Muscle layer of colon (tissue), 2 donors: ENCODE measurements at regions not wholly inside any gene's neighbourhood (a gene's known extent, or its start where the extent isn't known, plus 50 kb on each side); places are given as distances from the start of the nearest gene placed in this dataset.
"Not testable (repeated sequence)": the region's sequence is repeated elsewhere in the genome, so short reads cannot be mapped to it uniquely, and the experiment has no call there.

Source experiments
- H3K27ac ChIP-seq: one replicate; pipeline ENCODE4 v1.7.0; 2013; ENCODE audit warnings: low read depth, mild to moderate bottlenecking, low read length, moderate library complexity
- H3K27me3 ChIP-seq, 2 donors: one replicate each; pipeline ENCODE4 v1.7.0; 2013; ENCODE audit warnings: low read length in 2 of 2, mild to moderate bottlenecking in 2 of 2; ENCODE audit not compliant: insufficient read depth in 2 of 2, control insufficient read depth in 1 of 2
- H3K36me3 ChIP-seq: one replicate; pipeline ENCODE4 v1.7.0; 2013; ENCODE audit warnings: mild to moderate bottlenecking, low read length; ENCODE audit not compliant: insufficient read depth
- H3K4me1 ChIP-seq: one replicate; pipeline ENCODE4 v1.7.0; 2013; ENCODE audit warnings: mild to moderate bottlenecking, low read length; ENCODE audit not compliant: insufficient read depth
- H3K4me3 ChIP-seq, 2 donors: one replicate each; pipeline ENCODE4 v1.7.0; 2013; ENCODE audit warnings: low read length in 2 of 2, low read depth in 1 of 2, mild to moderate bottlenecking in 1 of 2, moderate library complexity in 1 of 2
- H3K9ac ChIP-seq: one replicate; pipeline ENCODE4 v1.7.0; 2013; ENCODE audit warnings: low read length
- H3K9me3 ChIP-seq: one replicate; pipeline ENCODE4 v1.7.0; 2013; ENCODE audit warnings: mild to moderate bottlenecking, low read length
- donor health status: abdominal sarcoma.
- donor health status: Adenocarcinoma of cecum.

GRCh38 chr2:144748443-144748842 lies 228.5 kb upstream of the ZEB2 start:
- Histone ChIP-seq H3K27ac (no peak overlapping the region), H3K4me1 (no peaks in the 10 kb centered on the region), H3K4me3 (no peak overlapping the region), H3K9me3 (no peaks in the 10 kb centered on the region), H3K9ac (no peak overlapping the region), H3K27me3 (no peaks in the 10 kb centered on the region), H3K36me3 (no peaks in the 10 kb centered on the region)

- Histone ChIP-seq H3K9me3 (no peaks in the 10 kb centered on the region), H3K36me3 (no peaks in the 10 kb centered on the region), H3K27me3 (no peaks in the 10 kb centered on the region), H3K9ac (no peak overlapping the region), H3K4me3 (no peak overlapping the region), H3K4me1 (no peaks in the 10 kb centered on the region), H3K27ac (no peak overlapping the region)
These were observed 227.7 kb upstream of the ZEB2 start for GRCh38 chr2:144747571-144747970.

- H3K27me3 ChIP-seq: no peaks in the 10 kb centered on the region
- no peaks in the 10 kb centered on the region for H3K9me3 ChIP-seq
- no peaks in the 10 kb centered on the region for H3K4me1 ChIP-seq
- no peak overlapping the region for H3K27ac ChIP-seq
- H3K4me3 ChIP-seq: no peak overlapping the region
- no peaks in the 10 kb centered on the region for H3K36me3 ChIP-seq
- no peak overlapping the region for H3K9ac ChIP-seq
These were observed 225.5 kb upstream of the ZEB2 start for GRCh38 chr2:144745424-144745823.

- H3K4me1 ChIP-seq: no peaks in the 10 kb centered on the region
These were observed 218.8 kb upstream of the ZEB2 start for GRCh38 chr2:144738749-144739148.

GRCh38 chr2:144730711-144731110 lies 210.8 kb upstream of the ZEB2 start:
- H3K36me3 ChIP-seq: no peaks in the 10 kb centered on the region
- H3K4me3 ChIP-seq: no peak overlapping the region
- H3K27ac ChIP-seq: no peak overlapping the region
- no peaks in the 10 kb centered on the region for H3K27me3 ChIP-seq
- H3K4me1 ChIP-seq: no peaks in the 10 kb centered on the region
- H3K9ac ChIP-seq: no peak overlapping the region
- peaks cover 7% of the 10 kb centered on the region for H3K9me3 ChIP-seq

More at GRCh38 chr2:144738749-144739148, 218.8 kb upstream of the ZEB2 start:
- Histone ChIP-seq H3K4me3 (no peak overlapping the region), H3K9me3 (peaks cover 8% of the 10 kb centered on the region), H3K27me3 (no peaks in the 10 kb centered on the region), H3K36me3 (no peaks in the 10 kb centered on the region), H3K27ac (no peak overlapping the region), H3K9ac (no peak overlapping the region)

GRCh38 chr2:144724460-144724859 lies 204.5 kb upstream of the ZEB2 start:
- not testable (repeated sequence) for H3K36me3 ChIP-seq, H3K9me3 ChIP-seq, H3K27me3 ChIP-seq, H3K4me3 ChIP-seq, H3K9ac ChIP-seq, H3K27ac ChIP-seq, H3K4me1 ChIP-seq

GRCh38 chr2:144718376-144718775 lies 198.5 kb upstream of the ZEB2 start:
- Histone ChIP-seq H3K36me3 (no peaks in the 10 kb centered on the region), H3K9ac (no peak overlapping the region), H3K9me3 (no peaks in the 10 kb centered on the region), H3K27me3 (no peaks in the 10 kb centered on the region), H3K4me3 (no peak overlapping the region), H3K4me1 (no peaks in the 10 kb centered on the region), H3K27ac (no peak overlapping the region)

- Histone ChIP-seq H3K9ac (no peak overlapping the region), H3K27ac (no peak overlapping the region), H3K4me3 (no peak overlapping the region), H3K36me3 (no peaks in the 10 kb centered on the region), H3K27me3 (no peaks in the 10 kb centered on the region), H3K9me3 (no peaks in the 10 kb centered on the region), H3K4me1 (peaks cover 7% of the 10 kb centered on the region)
These were observed 196.1 kb upstream of the ZEB2 start for GRCh38 chr2:144715992-144716391.

- peaks cover 7% of the 10 kb centered on the region for H3K4me1 ChIP-seq
These were observed 193.5 kb upstream of the ZEB2 start for GRCh38 chr2:144713410-144713809.

GRCh38 chr2:144712550-144712940 lies 192.6 kb upstream of the ZEB2 start:
- Histone ChIP-seq H3K27me3 (no peaks in the 10 kb centered on the region), H3K36me3 (no peaks in the 10 kb centered on the region), H3K9me3 (no peaks in the 10 kb centered on the region), H3K4me1 (peaks cover 7% of the 10 kb centered on the region), H3K27ac (no peak overlapping the region), H3K9ac (no peak overlapping the region), H3K4me3 (no peak overlapping the region)

More at GRCh38 chr2:144713410-144713809, 193.5 kb upstream of the ZEB2 start:
- Histone ChIP-seq H3K9ac (no peak overlapping the region), H3K36me3 (no peaks in the 10 kb centered on the region), H3K27me3 (no peaks in the 10 kb centered on the region), H3K27ac (no peak overlapping the region), H3K4me3 (no peak overlapping the region), H3K9me3 (no peaks in the 10 kb centered on the region)

- H3K4me3 ChIP-seq: no peak overlapping the region
- no peaks in the 10 kb centered on the region for H3K27me3 ChIP-seq
- peaks cover 7% of the 10 kb centered on the region for H3K4me1 ChIP-seq
- no peak overlapping the region for H3K27ac ChIP-seq
- no peaks in the 10 kb centered on the region for H3K36me3 ChIP-seq
- no peak overlapping the region for H3K9ac ChIP-seq
- no peaks in the 10 kb centered on the region for H3K9me3 ChIP-seq
These were observed 192.0 kb upstream of the ZEB2 start for GRCh38 chr2:144711630-144712549.

GRCh38 chr2:144711084-144711483 lies 191.2 kb upstream of the ZEB2 start:
- no peak overlapping the region for H3K4me3 ChIP-seq
- no peaks in the 10 kb centered on the region for H3K27me3 ChIP-seq
- no peaks in the 10 kb centered on the region for H3K9me3 ChIP-seq
- no peak overlapping the region for H3K9ac ChIP-seq
- no peak overlapping the region for H3K27ac ChIP-seq
- H3K36me3 ChIP-seq: no peaks in the 10 kb centered on the region
- H3K4me1 ChIP-seq: peaks cover 7% of the 10 kb centered on the region
